ENCODE measurements at regions not wholly inside any gene's neighbourhood (a gene's known extent, or its start where the extent isn't known, plus 50 kb on each side); places are given as distances from the start of the nearest gene placed in this dataset.

- TF ChIP-seq ZNF830 (tag by site-specific recombination; IDR thresholded peaks at IDR 0.05; ENCODE audit: low read depth) = no peak
- TF ChIP-seq ZNF558 (tag by site-specific recombination; IDR thresholded peaks at IDR 0.05) = no peak
- TF ChIP-seq ZNF274 (IDR thresholded peaks at IDR 0.05; ENCODE audit: low read length) = no peak
- TF ChIP-seq ZNF274 (tag by site-specific recombination; IDR thresholded peaks at IDR 0.05; ENCODE audit: borderline replicate concordance) = no peak
- TF ChIP-seq TCF7L2 (IDR thresholded peaks at IDR 0.05; ENCODE audit: borderline replicate concordance, low read depth, low read length) = no peak
- no peak for TF ChIP-seq KLF10 (tag by site-specific recombination; IDR thresholded peaks at IDR 0.05)
- no peak for TF ChIP-seq SALL2 (tag by site-specific recombination; IDR thresholded peaks at IDR 0.05; ENCODE audit: borderline replicate concordance)
- TF ChIP-seq ATF2 (tag by site-specific recombination; IDR thresholded peaks at IDR 0.05; ENCODE audit: low read depth) = no peak
- TF ChIP-seq ZFP3 (tag by site-specific recombination; IDR thresholded peaks at IDR 0.05; ENCODE audit: low read depth) = no peak
- no peak for TF ChIP-seq ZNF24 (tag by site-specific recombination; IDR thresholded peaks at IDR 0.05)
- TF ChIP-seq HOXA7 (CRISPR knock-in tag; IDR thresholded peaks at IDR 0.05; ENCODE audit: borderline replicate concordance) = no peak
- TF ChIP-seq ZNF48 (tag by site-specific recombination; IDR thresholded peaks at IDR 0.05) = no peak
- no peak for TF ChIP-seq CTCF (tag by site-specific recombination; IDR thresholded peaks at IDR 0.05)
- TF ChIP-seq PBX3 (CRISPR knock-in tag; IDR thresholded peaks at IDR 0.05) = no peak
These were observed 265.0 kb downstream of the KCNJ3 start for GRCh38 chr2:154963511-154963910.
